Fibroblast of skin of left biceps (primary cell): ENCODE measurements at regions not wholly inside any gene's neighbourhood (a gene's known extent, or its start where the extent isn't known, plus 50 kb on each side); places are given as distances from the start of the nearest gene placed in this dataset.
"Not testable (repeated sequence)": the region's sequence is repeated elsewhere in the genome, so short reads cannot be mapped to it uniquely, and the experiment has no call there.

Source experiments
- DNase-seq, 2 experiments: peaks; one replicate each; pipeline ENCODE4 v3.0.0-alpha.2; 2013; ENCODE audit warnings: low read depth in 2 of 2

DNA sequence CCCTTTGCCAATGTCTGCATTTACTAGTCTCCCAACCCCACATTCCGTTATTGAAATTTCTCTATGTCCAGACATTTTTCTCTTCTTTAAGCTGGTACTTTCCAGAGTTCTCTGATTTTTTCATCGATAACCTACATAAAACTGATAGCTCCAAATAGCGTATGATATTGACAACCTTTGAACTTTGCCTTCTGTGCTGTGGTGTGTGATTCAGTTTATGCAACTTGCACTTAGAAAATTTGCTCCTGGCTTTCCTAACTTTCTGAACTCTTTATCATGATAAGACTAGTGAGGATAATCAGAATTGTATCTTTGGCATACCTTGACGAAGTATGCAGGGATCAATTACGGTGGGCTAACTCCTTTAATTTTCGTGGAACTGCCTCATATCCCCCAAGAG, 1261.3 kb downstream of the SI start:
- DNase-seq = no peak

DNA sequence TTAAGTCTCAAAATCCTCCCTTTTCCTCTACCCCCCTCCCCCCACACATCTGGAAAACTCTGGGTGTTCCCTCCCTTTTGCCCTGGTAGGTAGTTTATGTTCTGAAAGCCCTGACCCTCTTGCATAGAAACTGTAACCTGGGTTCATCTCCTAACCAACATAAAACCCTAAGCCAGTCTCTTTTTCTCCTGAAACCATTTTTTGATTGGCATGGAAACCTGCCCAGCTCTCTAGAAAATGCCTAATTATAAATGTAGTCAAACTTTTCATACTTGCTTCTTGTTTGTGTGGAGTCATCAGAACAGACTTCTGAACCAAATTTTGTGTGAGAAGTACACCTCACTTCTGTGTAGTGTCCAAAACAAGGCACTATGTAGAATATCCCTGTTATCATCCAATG, 1264.4 kb downstream of the SI start:
- no peak for DNase-seq

DNA sequence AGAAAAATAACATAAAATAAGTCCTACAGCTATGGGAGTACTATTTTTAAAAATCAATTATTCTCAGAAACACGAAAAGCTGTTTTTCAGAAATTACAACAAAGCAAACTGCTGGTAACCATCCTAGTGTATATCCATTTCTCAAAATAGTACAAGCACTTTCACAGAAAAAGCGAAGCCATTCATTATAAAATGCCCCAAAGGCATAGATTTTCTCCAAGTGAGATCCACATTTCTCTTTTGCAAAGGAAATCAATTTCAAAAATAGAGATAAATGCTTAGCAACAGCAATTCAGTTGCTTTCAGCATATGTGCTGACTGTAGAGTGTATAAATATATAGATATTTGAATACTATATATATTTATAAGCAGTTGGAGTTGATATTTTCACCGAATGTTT, 1266.3 kb downstream of the SI start:
- no peak for DNase-seq

GRCh38 chr3:163809540-163809993, 1268.7 kb downstream of the SI start:
- DNase-seq = no peak

GRCh38 chr3:163786416-163786815, 1291.9 kb downstream of the SI start:
- no peak for DNase-seq

GRCh38 chr3:163785693-163786092, 1292.6 kb downstream of the SI start:
- no peak for DNase-seq

GRCh38 chr3:163779396-163780344, 1298.6 kb downstream of the SI start:
- DNase-seq = no peak

- no peak for DNase-seq
These were observed 1301.6 kb downstream of the SI start for GRCh38 chr3:163776743-163777142.

DNA sequence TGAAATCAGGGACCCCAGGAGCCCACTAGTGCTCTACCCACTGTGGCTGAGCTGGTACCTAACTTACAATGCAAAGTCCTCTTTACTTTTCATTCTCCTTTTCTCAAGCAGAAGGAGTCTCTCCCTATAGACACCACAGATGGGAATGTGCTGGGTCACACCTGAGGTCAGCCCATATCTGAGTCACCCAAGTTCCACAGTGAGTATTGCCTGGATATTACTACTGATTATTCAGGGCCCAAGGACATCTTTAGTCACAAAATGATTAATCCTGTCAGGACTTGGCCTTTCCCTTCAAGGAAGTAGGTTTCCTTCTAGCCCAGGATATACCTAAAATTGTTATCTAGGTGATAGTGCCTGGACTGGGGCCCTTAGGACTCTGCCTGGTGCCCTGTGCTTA, 1305.2 kb downstream of the SI start:
- DNase-seq = no peak

DNA sequence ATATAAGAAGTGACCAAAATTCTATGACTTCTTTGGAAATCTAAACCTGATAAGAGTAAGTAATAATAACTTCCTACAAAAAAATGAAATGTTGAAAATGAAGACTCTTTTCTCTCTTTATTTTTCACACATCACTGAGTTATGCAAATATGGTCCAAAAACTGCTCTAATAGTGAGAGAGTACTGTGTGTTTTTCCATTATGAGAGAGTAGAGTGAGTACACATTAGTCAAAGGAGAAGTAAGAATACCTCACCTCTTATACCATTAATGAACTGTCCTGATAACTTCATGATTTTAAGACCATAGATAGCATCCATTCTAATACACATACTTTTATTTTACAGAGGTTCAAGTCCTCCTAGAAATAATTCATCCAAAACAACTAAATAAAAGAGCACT, 1310.2 kb downstream of the SI start:
- DNase-seq = no peak

DNA sequence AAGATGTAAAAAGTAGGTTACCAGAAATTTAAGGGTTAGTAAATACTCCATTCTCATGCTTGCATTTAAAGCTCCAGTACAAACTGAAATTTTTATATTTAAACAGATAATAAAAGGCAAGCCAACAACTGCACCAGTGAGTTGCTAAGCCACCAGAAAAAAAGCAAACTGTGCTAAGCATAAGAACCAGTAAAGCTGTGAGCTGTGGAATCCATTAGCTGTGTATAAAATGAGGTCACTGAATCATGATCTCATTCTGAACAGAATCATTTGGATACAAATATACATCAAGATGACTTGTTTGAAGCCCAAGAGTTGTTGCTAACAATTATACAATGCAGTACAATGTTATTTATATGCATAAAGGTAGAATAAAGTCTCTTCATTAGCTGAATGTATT, 1312.2 kb downstream of the SI start:
- no peak for DNase-seq

- DNase-seq = no peak
These were observed 1325.3 kb downstream of the SI start for GRCh38 chr3:163753033-163753432.

DNA sequence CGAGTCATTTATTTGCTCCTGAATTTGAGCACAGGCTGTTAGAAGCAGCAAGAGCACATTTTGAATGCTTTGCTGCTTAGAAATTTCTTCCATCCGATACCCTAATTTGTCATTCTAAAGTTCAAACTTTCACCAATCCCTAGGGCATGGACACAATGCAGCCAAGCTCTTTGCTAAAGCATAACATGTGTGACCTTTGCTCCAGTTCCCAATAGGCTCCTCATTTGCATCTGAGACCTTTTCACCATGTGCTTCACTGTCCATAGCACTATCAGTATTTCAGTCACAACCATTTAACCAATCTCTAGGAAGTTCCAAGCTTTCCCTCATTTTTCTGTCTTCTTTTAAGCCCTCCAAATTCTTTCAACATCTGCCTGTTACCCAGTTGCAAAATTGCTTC, 1333.1 kb downstream of the SI start:
- no peak for DNase-seq

GRCh38 chr3:163735394-163735793, 1342.9 kb downstream of the SI start:
- DNase-seq = no peak

- no peak for DNase-seq
These were observed 1347.6 kb downstream of the SI start for GRCh38 chr3:163730684-163731083.

GRCh38 chr3:163726125-163726524, 1352.2 kb downstream of the SI start:
- no peak for DNase-seq

DNA sequence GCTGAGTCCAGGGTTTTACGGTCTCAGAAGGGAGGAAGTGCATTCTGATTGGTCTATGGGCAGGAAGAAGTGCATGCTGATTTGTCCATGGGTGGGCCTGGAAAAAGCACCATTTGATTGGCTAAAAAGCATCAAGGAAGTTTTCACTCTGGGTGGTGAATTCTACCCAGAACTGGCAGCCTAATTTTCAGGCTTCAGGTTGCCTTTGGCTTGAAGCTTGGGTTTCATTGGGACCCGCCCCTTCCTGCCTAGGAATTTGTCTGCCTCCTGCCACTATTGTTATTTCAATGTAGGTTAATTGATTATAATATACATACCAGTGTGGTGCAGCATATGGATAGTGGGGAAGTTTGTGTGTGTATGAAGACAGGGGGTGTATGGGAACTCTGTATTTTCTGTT, 1355.9 kb downstream of the SI start:
- DNase-seq = no peak

GRCh38 chr3:163721596-163721995, 1356.7 kb downstream of the SI start:
- no peak for DNase-seq

DNA sequence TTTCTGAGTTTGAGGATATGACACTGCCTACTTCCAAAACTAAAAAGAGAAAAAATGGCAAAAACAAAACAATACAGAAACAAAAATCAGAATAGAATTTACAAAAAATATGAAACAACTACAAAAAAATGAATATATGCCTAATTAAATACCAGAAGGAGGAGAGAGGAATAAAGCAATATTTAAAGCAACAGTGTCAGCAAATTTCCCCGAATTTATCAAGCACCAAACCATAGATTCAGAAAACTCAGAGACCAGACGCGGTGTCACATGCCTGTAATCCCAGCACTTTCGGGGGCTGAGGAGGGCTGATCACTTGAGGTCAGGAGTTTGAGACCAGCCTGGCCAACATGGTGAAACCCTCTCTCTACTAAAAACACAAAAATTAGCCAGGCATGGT, 1360.9 kb downstream of the SI start:
- DNase-seq = no peak

- no peak for DNase-seq
These were observed 1369.9 kb downstream of the SI start for GRCh38 chr3:163708428-163708827.

- no peak for DNase-seq
These were observed 1370.6 kb downstream of the SI start for GRCh38 chr3:163707659-163708058.

DNA sequence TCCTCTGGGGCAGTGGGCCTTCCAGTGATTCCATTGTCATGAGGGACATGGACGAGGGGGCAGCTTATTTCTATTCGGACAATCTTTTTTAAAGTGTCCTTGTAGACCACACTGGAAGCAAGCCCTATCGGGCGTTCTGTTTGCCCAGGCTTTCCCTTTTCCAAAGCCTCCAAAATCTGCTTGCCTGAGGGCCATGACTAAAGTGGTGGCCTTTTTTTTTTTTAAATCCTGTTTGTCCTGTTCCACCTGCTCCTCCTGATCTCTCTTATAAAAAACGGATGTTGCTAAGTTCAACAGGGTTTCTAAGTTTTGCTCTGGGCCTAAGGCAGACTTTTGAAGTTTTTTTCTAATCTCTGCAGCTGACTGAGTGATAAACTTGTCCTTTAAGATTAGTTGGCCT, 1380.1 kb downstream of the SI start:
- DNase-seq = not testable (repeated sequence)

- no peak for DNase-seq
These were observed 1385.8 kb downstream of the SI start for GRCh38 chr3:163692494-163692893.

DNA sequence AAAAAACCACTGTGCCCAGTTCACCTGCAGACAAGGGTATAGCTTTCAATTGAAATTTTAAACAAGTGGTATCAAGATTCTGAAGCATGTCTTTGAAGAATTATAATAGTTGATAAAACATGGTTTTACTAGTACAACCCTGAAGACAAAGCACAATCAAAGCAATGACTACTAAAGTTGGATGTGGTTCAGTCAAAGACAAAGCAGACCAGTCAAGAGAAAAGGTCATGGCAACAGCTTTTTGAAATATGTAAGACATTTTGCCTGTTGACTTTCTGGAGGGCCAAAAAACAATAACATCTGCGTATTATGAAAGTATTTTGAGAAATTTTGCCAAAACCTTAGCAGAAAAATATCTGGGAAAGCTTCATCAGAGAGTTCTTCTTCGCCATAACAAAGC, 1393.6 kb downstream of the SI start:
- no peak for DNase-seq
